Mesenchymal stem cell (in vitro differentiated cells and primary cell): ENCODE measurements at regions not wholly inside any gene's neighbourhood (a gene's known extent, or its start where the extent isn't known, plus 50 kb on each side); places are given as distances from the start of the nearest gene placed in this dataset.

Experiments used
- DNase-seq: peaks from one replicate; pipeline ENCODE4 v3.0.0-alpha.2; 2013
- H2AFZ ChIP-seq: one replicate; pipeline ENCODE4 v1.6.1; 2013; ENCODE audit warnings: low read depth, mild to moderate bottlenecking, control low read depth, inconsistent platforms, low read length, moderate library complexity
- H2AK5ac ChIP-seq: 2 replicates; pipeline ENCODE4 v1.6.1; 2013; ENCODE audit warnings: low read length, moderate library complexity, mild to moderate bottlenecking, inconsistent platforms; ENCODE audit not compliant: severe bottlenecking
- H2BK120ac ChIP-seq: one replicate; pipeline ENCODE4 v1.6.1; 2013; ENCODE audit warnings: low read depth, mild to moderate bottlenecking, inconsistent platforms, low read length, moderate library complexity
- H2BK12ac ChIP-seq, 2 experiments: one replicate each; pipeline ENCODE4 v1.6.1; 2013; ENCODE audit warnings: inconsistent platforms in 2 of 2, low read length in 2 of 2, mild to moderate bottlenecking in 2 of 2, moderate library complexity in 2 of 2, control low read depth in 1 of 2
- H2BK15ac ChIP-seq: one replicate; pipeline ENCODE4 v1.6.1; 2013; ENCODE audit warnings: mild to moderate bottlenecking, low read depth, inconsistent platforms; ENCODE audit not compliant: poor library complexity, severe bottlenecking
- H2BK5ac ChIP-seq: 2 replicates; pipeline ENCODE4 v1.6.1; 2013; ENCODE audit warnings: low read depth, mild to moderate bottlenecking, low read length, control low read depth, inconsistent platforms; ENCODE audit not compliant: poor library complexity, severe bottlenecking
- H3K14ac ChIP-seq, 2 experiments: one replicate each; pipeline ENCODE4 v1.6.1; 2013; ENCODE audit warnings: inconsistent platforms in 2 of 2, low read length in 2 of 2, control low read depth in 1 of 2, mild to moderate bottlenecking in 1 of 2, moderate library complexity in 1 of 2
- H3K18ac ChIP-seq, 2 experiments: one replicate each; pipeline ENCODE4 v1.6.1; 2013; ENCODE audit warnings: inconsistent platforms in 2 of 2, low read length in 2 of 2, control low read depth in 1 of 2, low read depth in 1 of 2, mild to moderate bottlenecking in 1 of 2
- H3K23ac ChIP-seq, 2 experiments: one replicate each; pipeline ENCODE4 v1.6.1; 2013; ENCODE audit warnings: inconsistent platforms in 2 of 2, low read length in 2 of 2, mild to moderate bottlenecking in 2 of 2, moderate library complexity in 2 of 2, control low read depth in 1 of 2
- H3K27ac ChIP-seq: 2 replicates; pipeline ENCODE4 v1.5.1; 2013; ENCODE audit warnings: mild to moderate bottlenecking, moderate library complexity, low read length, control low read depth, inconsistent platforms; ENCODE audit not compliant: poor library complexity, severe bottlenecking
- H3K27me3 ChIP-seq, 2 experiments: 2 replicates each; pipeline versions ENCODE4 v1.6.1 to v1.7.0; 2013; ENCODE audit warnings: low read length in 2 of 2, mild to moderate bottlenecking in 2 of 2, moderate library complexity in 2 of 2, control low read depth in 1 of 2, inconsistent platforms in 1 of 2; ENCODE audit not compliant: control insufficient read depth in 1 of 2, insufficient read depth in 1 of 2
- H3K36me3 ChIP-seq, 2 experiments: 2 replicates each; pipeline versions ENCODE4 v1.6.1 to v1.7.0; 2013; ENCODE audit warnings: low read length in 2 of 2, control low read depth in 1 of 2, inconsistent platforms in 1 of 2, low read depth in 1 of 2, mild to moderate bottlenecking in 1 of 2; ENCODE audit not compliant: insufficient read depth in 2 of 2, control insufficient read depth in 1 of 2
- H3K4ac ChIP-seq, 2 experiments: one replicate each; pipeline ENCODE4 v1.6.1; 2013; ENCODE audit warnings: inconsistent platforms in 2 of 2, low read length in 2 of 2, mild to moderate bottlenecking in 2 of 2, moderate library complexity in 2 of 2, control low read depth in 1 of 2, low read depth in 1 of 2
- H3K4me1 ChIP-seq: 2 replicates; pipeline ENCODE4 v1.6.1; 2013; ENCODE audit warnings: low read depth, low read length, control low read depth; ENCODE audit not compliant: control insufficient read depth, insufficient read depth
- H3K4me2 ChIP-seq: 2 replicates; pipeline ENCODE4 v1.6.1; 2013; ENCODE audit warnings: low read length, mild to moderate bottlenecking, inconsistent platforms; ENCODE audit not compliant: poor library complexity, severe bottlenecking
- H3K4me3 ChIP-seq, 2 experiments: 2 replicates each; pipeline versions ENCODE4 v1.5.1 to v1.7.0; 2013; ENCODE audit warnings: low read length in 2 of 2, mild to moderate bottlenecking in 2 of 2, control low read depth in 1 of 2, low read depth in 1 of 2; ENCODE audit not compliant: insufficient read depth in 1 of 2
- H3K79me1 ChIP-seq: replicated peaks from 2 replicates; pipeline ENCODE4 v1.6.1; 2013; ENCODE audit warnings: mild to moderate bottlenecking, control low read depth, low read length, inconsistent platforms; ENCODE audit not compliant: poor library complexity, severe bottlenecking
- H3K9ac ChIP-seq: 2 replicates; pipeline ENCODE4 v1.7.0; 2013; ENCODE audit warnings: mild to moderate bottlenecking, low read length, moderate library complexity
- H3K9me3 ChIP-seq: 2 replicates; pipeline ENCODE4 v1.7.0; 2013; ENCODE audit warnings: mild to moderate bottlenecking, low read length; ENCODE audit not compliant: control insufficient read depth
- H4K8ac ChIP-seq: one replicate; pipeline ENCODE4 v1.6.1; 2013; ENCODE audit warnings: inconsistent platforms, mild to moderate bottlenecking, low read length, moderate library complexity
- H4K91ac ChIP-seq: one replicate; pipeline ENCODE4 v1.6.1; 2013; ENCODE audit warnings: mild to moderate bottlenecking, low read length, inconsistent platforms
- WGBS: methylation state at CpG from one replicate; pipeline ENCODE4 v1.1.7; 2013; ENCODE audit warnings: mixed read lengths; 5-methylcytosine and 5-hydroxymethylcytosine counted together

DNA sequence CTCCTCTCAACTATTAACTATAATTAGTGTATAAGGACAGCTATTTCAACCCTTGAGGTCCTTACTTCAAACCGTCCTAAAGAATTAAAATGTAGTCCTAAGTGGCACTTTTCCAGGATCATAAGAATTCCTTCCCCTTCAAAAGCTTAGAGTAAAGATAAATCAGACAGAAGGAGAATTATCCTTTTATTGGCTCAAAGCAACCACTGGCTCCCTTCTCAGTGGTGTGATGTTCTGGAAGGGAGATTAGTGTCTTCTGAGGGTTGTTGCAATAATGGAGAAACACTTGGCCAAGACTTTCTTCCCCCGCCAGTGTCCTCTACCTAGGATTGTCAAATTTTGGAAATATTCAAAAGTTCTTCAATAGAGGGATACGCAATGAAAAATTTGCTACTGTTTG lies 89.1 kb upstream of the PLEKHG1 start:
- Histone ChIP-seq H3K14ac (no peak overlapping the region), H2BK5ac (no peak overlapping the region), H3K9ac (no peak overlapping the region), H2AFZ (no peak overlapping the region), H4K8ac (no peak overlapping the region), H2BK15ac (no peak overlapping the region), H3K4me1 (no peaks in the 10 kb centered on the region), H3K79me1 (no peaks in the 10 kb centered on the region), H3K23ac (no peak overlapping the region), H3K18ac (no peak overlapping the region), H3K36me3 (no peaks in the 10 kb centered on the region), H3K27ac (no peak overlapping the region), H2AK5ac (no peak overlapping the region), H3K4ac (no peak overlapping the region), H3K4me2 (no peak overlapping the region), H4K91ac (no peak overlapping the region), H3K9me3 (no peaks in the 10 kb centered on the region), H3K4me3 (no peak overlapping the region), H2BK120ac (no peak overlapping the region), H3K27me3 (peaks cover 0 to 8% of the 10 kb centered on the region in 2 experiments), H2BK12ac (no peak overlapping the region)
- DNase-seq = no peak
- WGBS = no CpG with 5 or more reads among the region's 3 CpGs

DNA sequence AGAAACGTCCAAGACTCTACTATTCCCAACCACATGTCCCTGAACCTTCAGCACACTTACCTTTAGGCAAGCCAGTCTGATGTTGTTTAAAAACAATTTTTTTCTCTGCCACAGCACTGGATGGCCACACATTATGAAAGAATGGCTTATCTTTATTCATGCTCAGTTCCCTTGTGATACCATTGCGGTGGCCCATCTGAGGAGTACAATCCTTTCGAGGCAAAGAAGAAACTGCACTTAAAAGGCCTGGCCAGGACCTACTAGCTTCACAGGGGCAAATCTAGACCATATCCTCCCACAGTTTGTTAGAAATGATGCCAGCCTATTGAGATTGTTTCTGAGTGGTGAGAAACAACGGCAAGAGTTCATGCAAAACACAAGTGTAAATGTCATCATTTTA lies 88.4 kb upstream of the PLEKHG1 start:
- H3K27ac ChIP-seq = no peak overlapping the region
- H3K4me3 ChIP-seq = no peak overlapping the region
- H3K4ac ChIP-seq = no peak overlapping the region
- H2BK15ac ChIP-seq = no peak overlapping the region
- H3K18ac ChIP-seq = no peak overlapping the region
- no peak overlapping the region for H2AFZ ChIP-seq
- no peaks in the 10 kb centered on the region for H3K4me1 ChIP-seq
- H3K4me2 ChIP-seq = no peak overlapping the region
- no peak overlapping the region for H3K23ac ChIP-seq
- no peak overlapping the region for H2BK5ac ChIP-seq
- no peak overlapping the region for H2BK120ac ChIP-seq
- no peak for DNase-seq
- no peaks in the 10 kb centered on the region for H3K36me3 ChIP-seq
- 91% methylated on average over 4 of the region's 4 CpGs for WGBS
- H3K9me3 ChIP-seq = no peaks in the 10 kb centered on the region
- H2BK12ac ChIP-seq = no peak overlapping the region
- H3K79me1 ChIP-seq = no peaks in the 10 kb centered on the region
- no peak overlapping the region for H3K14ac ChIP-seq
- H4K91ac ChIP-seq = no peak overlapping the region
- no peak overlapping the region for H4K8ac ChIP-seq
- peaks cover 0 to 8% of the 10 kb centered on the region in 2 experiments for H3K27me3 ChIP-seq
- H3K9ac ChIP-seq = no peak overlapping the region
- no peak overlapping the region for H2AK5ac ChIP-seq

DNA sequence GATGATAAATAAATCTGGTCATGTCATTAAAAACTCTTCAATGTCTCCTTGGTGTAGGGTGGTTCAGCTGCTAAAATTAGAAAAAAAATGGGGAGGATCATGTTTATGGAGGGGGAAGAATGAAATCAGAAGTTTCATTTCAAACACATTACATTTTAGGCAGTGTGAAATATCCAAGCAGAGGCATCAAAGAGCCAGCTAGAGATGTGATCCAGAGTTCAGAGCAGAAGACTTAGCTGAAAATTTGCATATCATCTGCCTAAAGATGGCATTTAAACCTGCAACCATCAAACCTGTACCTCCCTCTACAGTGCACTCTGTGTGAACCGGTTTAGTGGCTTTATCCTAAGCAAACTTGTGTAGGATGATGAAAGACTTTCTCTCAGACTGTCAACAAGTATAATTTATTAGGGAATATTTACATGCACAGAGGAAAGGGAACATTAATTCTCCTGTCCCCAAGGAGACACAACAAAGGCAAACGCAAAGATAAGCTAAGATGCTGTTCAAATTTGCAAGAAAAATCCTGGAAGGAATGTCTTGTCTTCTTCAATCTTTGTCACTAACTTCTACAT lies 84.8 kb upstream of the PLEKHG1 start:
- Histone ChIP-seq H4K91ac (no peak overlapping the region), H2AFZ (no peak overlapping the region), H2BK15ac (no peak overlapping the region), H3K4ac (no peak overlapping the region), H3K9me3 (peaks cover 3% of the 10 kb centered on the region), H2AK5ac (no peak overlapping the region), H4K8ac (no peak overlapping the region), H3K27me3 (peaks cover 0 to 16% of the 10 kb centered on the region in 2 experiments), H3K9ac (no peak overlapping the region), H3K18ac (no peak overlapping the region), H2BK120ac (no peak overlapping the region), H3K4me1 (no peaks in the 10 kb centered on the region), H3K36me3 (no peaks in the 10 kb centered on the region), H3K4me3 (no peak overlapping the region), H3K27ac (no peak overlapping the region), H3K79me1 (no peaks in the 10 kb centered on the region), H2BK12ac (no peak overlapping the region), H3K4me2 (no peak overlapping the region), H2BK5ac (no peak overlapping the region), H3K14ac (no peak overlapping the region), H3K23ac (no peak overlapping the region)
- no peak for DNase-seq
- no CpG with 5 or more reads among the region's 2 CpGs for WGBS

DNA sequence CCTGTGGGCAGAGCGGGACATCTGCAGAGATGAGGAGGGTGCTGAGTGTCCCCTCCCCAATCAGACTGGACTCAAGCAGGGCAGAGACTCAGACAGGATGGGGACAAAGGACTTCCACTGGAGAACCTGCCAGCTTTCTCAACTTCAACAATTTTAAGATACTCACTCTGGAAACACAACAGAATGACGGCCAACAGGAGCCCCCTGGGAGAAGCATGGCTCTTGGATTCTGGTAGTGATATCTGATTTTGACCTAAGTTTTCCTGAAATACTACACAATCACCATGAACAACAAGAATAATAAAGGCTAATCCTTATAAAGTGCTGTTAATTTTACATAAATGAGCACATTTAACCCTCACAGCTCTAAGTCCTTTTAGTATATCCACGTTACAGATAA lies 83.5 kb upstream of the PLEKHG1 start:
- WGBS = 69% methylated on average over 2 of the region's 3 CpGs
- DNase-seq = no peak

More for the DNA sequence above, 83.5 kb upstream of the PLEKHG1 start:
- Histone ChIP-seq H3K4me2 (no peak overlapping the region), H4K8ac (no peak overlapping the region), H3K36me3 (no peaks in the 10 kb centered on the region), H3K18ac (no peak overlapping the region), H2BK5ac (no peak overlapping the region), H2BK15ac (no peak overlapping the region), H4K91ac (no peak overlapping the region), H3K9me3 (peaks cover 3% of the 10 kb centered on the region), H2BK12ac (no peak overlapping the region), H3K9ac (no peak overlapping the region), H3K27ac (no peak overlapping the region), H2BK120ac (no peak overlapping the region), H2AFZ (no peak overlapping the region), H3K14ac (no peak overlapping the region), H2AK5ac (no peak overlapping the region), H3K79me1 (no peaks in the 10 kb centered on the region), H3K4me1 (no peaks in the 10 kb centered on the region), H3K4ac (no peak overlapping the region), H3K23ac (no peak overlapping the region), H3K4me3 (no peak overlapping the region), H3K27me3 (peaks cover 0 to 16% of the 10 kb centered on the region in 2 experiments)
